HG02870 (cell line): ENCODE measurements at regions not wholly inside any gene's neighbourhood (a gene's known extent, or its start where the extent isn't known, plus 50 kb on each side); places are given as distances from the start of the nearest gene placed in this dataset.
"Not testable (repeated sequence)": the region's sequence is repeated elsewhere in the genome, so short reads cannot be mapped to it uniquely, and the experiment has no call there.

Experiments
- ATAC-seq: cut with Tn5 transposase; IDR thresholded peaks from one replicate; pipeline ENCODE4 v1.9.1; 2021; ENCODE audit warnings: mild to moderate bottlenecking, moderate library complexity; ENCODE audit not compliant: unreplicated experiment

- ATAC-seq, result peak; percentile 52
These were observed 109.6 kb upstream of the UMPS start for GRCh38 chr3:124620600-124621063.

- ATAC-seq, result no peak
These were observed 108.8 kb upstream of the UMPS start for GRCh38 chr3:124621498-124621897.

- no peak for ATAC-seq
These were observed 105.2 kb upstream of the UMPS start for GRCh38 chr3:124625074-124625473.

GRCh38 chr3:124627501-124627908, 102.7 kb upstream of the UMPS start:
- ATAC-seq, result no peak

- ATAC-seq, result no peak
These were observed 101.4 kb upstream of the UMPS start for GRCh38 chr3:124628863-124629262.

- ATAC-seq, result no peak
These were observed 100.8 kb upstream of the UMPS start for GRCh38 chr3:124629497-124629896.

- no peak for ATAC-seq
These were observed 99.3 kb upstream of the UMPS start for GRCh38 chr3:124630960-124631359.

GRCh38 chr3:124631727-124632126, 98.5 kb upstream of the UMPS start:
- ATAC-seq, result no peak

- ATAC-seq, result no peak
These were observed 97.6 kb upstream of the UMPS start for GRCh38 chr3:124632566-124633140.

- no peak for ATAC-seq
These were observed 96.7 kb upstream of the UMPS start for GRCh38 chr3:124633524-124633923.

- ATAC-seq, result peak; percentile 47
These were observed 95.8 kb upstream of the UMPS start for GRCh38 chr3:124634210-124635168.

GRCh38 chr3:124635169-124635539, 95.1 kb upstream of the UMPS start:
- no peak for ATAC-seq

GRCh38 chr3:124636101-124636862, 94.0 kb upstream of the UMPS start:
- ATAC-seq, result no peak

- no peak for ATAC-seq
These were observed 93.4 kb upstream of the UMPS start for GRCh38 chr3:124636863-124637296.

GRCh38 chr3:124639406-124640237, 90.6 kb upstream of the UMPS start:
- ATAC-seq, result peak; percentile 70

- ATAC-seq, result no peak
These were observed 89.5 kb upstream of the UMPS start for GRCh38 chr3:124640635-124641306.

- ATAC-seq, result no peak
These were observed 86.8 kb upstream of the UMPS start for GRCh38 chr3:124643453-124643852.

GRCh38 chr3:124646186-124646585, 84.1 kb upstream of the UMPS start:
- ATAC-seq, result not testable (repeated sequence)

- ATAC-seq, result no peak
These were observed 81.7 kb upstream of the UMPS start for GRCh38 chr3:124648551-124648950.

- ATAC-seq, result peak; percentile 74
These were observed 79.5 kb upstream of the UMPS start for GRCh38 chr3:124650798-124651197.
